ENCODE measurements at regions not wholly inside any gene's neighbourhood (a gene's known extent, or its start where the extent isn't known, plus 50 kb on each side); places are given as distances from the start of the nearest gene placed in this dataset.
"Not testable (repeated sequence)": the region's sequence is repeated elsewhere in the genome, so short reads cannot be mapped to it uniquely, and the experiment has no call there.

- DNase-seq: no peak
Measured at GRCh38 chr10:28869606-28870201, 192.4 kb downstream of the BAMBI start.

DNA sequence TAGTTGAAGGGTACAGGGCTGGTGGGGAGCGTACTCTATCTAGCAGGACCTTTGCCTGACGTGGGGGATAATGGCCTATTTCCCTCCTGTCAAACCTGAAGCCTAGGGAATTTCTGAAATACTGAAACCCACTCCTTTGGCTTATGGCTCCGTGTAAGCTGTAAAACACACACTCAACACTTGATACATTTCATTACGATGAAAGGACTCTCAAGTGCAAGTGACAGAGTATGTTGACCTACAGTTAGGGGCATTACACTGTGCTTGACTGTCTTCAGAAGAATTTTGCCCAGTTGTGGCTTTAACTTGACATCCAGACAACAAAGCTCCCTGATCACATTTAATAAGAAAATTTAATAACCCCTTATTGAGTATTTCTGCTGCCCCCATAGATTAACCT is 194.3 kb downstream of the BAMBI start:
- no peak for DNase-seq

DNA sequence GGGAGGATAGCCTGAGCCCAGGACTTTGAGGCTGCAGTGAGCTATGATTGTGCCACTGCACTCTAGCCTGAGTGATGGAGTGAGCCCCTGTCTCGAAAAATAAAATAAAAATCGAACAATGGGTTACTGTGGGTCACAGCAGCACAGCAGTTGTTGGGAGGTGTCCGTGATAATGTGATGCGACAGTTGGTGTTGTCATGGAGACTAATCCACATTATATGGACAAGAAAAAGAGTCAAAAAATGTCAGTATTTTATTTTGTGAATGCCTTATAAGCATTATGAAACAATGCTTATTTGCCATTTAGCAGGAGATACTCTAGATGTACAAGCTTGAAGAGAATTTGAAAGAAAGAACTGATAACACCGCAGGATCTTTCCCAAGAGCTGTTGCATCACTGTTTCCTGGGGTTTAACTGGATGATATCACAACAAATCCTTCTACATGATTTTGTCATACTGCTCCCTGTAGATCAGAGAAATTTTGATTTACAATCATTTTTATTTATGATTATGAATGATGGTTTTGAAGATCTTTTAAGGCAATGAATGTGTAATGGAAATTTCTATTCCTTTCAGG is 195.4 kb downstream of the BAMBI start:
- no peak for DNase-seq

- no peak for DNase-seq
Measured at GRCh38 chr10:28873540-28873939, 196.2 kb downstream of the BAMBI start.

DNA sequence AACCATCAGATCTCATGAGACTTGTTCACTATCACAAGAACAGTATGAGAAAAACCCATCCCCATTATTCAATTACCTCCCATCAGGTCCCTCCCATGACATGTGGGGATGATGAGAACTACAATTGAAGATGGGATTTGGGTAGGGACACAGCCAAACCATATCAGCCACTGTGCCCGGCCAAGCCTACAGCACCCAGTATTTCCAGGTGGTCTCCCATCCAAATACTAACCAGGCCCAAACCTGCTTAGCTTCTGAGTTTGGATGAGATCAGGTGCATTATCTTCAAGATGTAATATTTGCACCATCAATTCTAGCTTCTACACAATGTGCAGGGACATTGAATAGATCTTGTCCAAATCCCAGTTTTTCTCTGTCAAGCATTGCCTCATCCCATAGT is 196.9 kb downstream of the BAMBI start:
- no peak for DNase-seq

GRCh38 chr10:28875549-28876081 is 198.3 kb downstream of the BAMBI start:
- peak; percentile 2 for DNase-seq

- DNase-seq: no peak
Measured at GRCh38 chr10:28878236-28878970, 201.1 kb downstream of the BAMBI start.

- no peak for DNase-seq
Measured at GRCh38 chr10:28879246-28879645, 201.9 kb downstream of the BAMBI start.

- DNase-seq: no peak
Measured at GRCh38 chr10:28879875-28880682, 202.8 kb downstream of the BAMBI start.

- DNase-seq: no peak
Measured at GRCh38 chr10:28880683-28880950, 203.3 kb downstream of the BAMBI start.

DNA sequence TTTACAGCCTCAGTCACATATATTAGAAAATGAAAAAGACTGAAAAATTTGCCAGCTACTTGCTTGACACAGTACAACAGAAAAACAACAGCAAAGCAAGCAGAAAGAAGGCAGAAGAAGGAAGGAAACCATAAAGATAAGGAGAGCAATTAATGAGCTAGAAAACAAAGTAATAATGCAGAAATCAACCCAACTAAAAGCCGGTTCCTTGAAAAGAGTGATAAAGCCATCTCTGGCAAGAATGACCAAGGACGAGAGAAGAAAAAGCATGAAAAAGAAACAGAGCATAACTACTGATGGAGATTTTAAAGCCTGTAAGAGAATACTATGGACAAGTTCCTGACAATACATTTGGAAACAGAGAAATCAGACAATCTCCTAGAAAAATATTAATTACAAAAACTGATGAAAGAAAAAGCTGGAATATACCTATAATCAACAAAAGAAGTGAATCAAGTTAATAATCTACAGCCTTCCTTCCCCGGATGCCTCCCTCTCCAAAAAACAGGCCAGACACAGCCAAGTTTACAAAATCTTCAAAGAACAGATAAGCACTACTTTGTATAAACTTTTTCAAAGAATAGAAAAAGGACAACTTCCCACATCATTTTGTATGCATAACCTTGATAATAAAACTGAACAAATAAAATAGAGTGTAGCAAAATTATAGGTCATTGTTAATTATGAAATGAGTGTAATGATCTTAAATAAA is 204.0 kb downstream of the BAMBI start:
- no peak for DNase-seq

DNA sequence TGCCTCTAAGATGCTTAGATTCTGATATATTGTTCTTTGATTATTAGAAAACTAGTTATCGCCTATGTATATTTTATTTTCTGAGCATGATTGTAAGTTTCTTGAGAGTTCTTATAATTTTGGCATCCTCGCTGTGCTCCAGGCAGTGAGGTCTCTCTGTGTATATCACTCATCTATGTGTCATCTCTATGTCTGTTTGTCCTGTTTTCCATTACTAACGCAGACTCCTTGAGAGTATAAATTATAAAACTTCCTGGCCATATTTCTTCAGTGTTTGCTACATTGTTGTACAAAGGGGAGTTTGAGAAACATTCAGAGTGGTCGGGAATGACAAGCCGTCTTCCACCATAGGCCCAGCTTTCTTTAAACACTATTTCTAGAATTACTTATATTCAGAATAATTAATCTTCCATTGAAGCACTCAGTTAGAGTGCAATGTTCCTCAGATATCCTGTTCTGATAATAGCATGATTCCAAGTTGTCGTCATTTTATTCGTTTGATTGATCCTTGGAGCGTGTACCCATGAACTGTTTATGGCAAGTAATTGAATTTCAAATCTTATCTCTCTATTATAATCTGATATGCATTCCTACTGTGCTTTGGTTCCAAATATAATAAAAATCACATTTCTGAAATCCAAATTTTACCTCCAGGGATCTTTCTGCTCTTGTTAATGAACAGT is 206.6 kb downstream of the BAMBI start:
- no peak for DNase-seq

DNA sequence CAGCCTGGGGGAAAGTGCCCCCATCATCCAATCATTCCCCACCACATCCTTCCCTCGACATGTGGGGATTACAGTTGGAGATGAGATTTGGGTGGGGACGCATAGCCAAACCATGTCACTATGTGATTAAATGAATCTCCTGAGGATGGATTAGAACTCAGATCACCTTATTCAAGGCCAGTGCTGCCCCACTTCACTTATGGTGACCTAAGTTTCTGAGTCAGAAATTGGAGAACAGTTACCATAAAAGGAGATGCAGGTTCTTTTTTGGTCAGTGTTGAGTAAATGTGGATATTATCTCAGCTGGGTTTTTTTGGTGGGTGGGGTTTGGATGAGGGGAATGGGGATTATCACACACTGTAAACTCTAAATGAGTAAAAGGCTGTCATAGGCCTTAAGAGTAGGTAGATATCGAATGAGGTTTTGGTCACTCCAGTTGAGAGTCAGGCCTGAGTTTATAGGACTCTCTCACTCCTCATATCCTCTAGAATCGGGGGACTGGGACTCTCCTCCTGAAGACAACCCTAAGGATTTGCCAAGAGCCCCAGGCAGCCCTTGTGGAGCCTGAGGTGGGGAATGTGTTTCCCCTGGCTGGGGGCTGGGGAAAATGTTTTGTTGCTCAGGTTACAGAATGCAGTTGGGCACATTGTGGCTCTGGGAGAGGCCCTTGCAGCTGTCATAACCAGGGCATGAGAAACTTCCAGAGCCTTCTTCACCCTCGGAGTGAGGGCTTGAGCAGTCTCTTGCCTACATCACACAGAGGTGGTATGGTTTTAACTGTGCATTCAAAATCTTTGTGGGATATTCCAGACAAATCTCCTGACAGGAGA is 213.0 kb downstream of the BAMBI start:
- DNase-seq: no peak

GRCh38 chr10:28891058-28891713 is 213.9 kb downstream of the BAMBI start:
- peak; percentile 53 for DNase-seq

GRCh38 chr10:28892818-28893547 is 215.7 kb downstream of the BAMBI start:
- DNase-seq: no peak

GRCh38 chr10:28894146-28894545 is 216.8 kb downstream of the BAMBI start:
- no peak for DNase-seq

GRCh38 chr10:28895671-28896070 is 218.3 kb downstream of the BAMBI start:
- not testable (repeated sequence) for DNase-seq

DNA sequence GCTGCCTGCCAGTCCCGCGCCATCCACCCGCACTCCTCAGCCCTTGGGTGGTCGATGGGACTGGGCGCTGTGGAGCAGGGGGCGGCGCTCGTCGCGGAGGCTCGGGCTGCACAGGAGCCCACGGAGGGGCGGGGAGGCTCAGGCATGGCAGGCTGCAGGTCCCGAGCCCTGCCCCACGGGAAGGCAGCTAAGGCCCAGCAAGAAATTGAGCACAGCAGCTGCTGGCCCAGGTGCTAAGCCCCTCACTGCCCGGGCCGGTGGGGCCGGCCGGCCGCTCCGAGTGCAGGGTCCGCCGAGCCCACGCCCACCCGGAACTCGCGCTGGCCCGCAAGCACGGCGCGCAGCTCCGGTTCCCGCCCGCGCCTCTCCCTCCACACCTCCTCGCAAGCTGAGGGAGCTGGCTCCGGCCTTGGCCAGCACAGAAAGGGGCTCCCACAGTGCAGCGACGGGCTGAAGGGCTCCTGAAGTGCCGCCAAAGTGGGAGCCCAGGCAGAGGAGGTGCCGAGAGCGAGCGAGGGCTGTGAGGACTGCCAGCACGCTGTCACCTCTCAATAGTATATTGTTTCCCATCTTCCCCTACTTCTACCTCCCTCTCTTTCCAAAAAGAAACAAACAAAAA is 219.6 kb downstream of the BAMBI start:
- not testable (repeated sequence) for DNase-seq

- no peak for DNase-seq
Measured at GRCh38 chr10:28897617-28898464, 220.5 kb downstream of the BAMBI start.
